ENCODE measurements at regions not wholly inside any gene's neighbourhood (a gene's known extent, or its start where the extent isn't known, plus 50 kb on each side); places are given as distances from the start of the nearest gene placed in this dataset.
A peak's percentile ranks its signal among the peaks of the same experiment; 100 is the strongest.

GRCh38 chr1:213571843-213572242 lies 415.9 kb upstream of the PROX1 start:
- H3K4me1 Mint-ChIP-seq = peaks cover 7% of the 10 kb centered on the region
- H3K4me3 Mint-ChIP-seq = no peak overlapping the region
- H3K27me3 Mint-ChIP-seq (ENCODE audit: low read depth) = peaks cover 35% of the 10 kb centered on the region
- H3K27ac Mint-ChIP-seq = no peak overlapping the region
- TF ChIP-seq, protein P1, sequence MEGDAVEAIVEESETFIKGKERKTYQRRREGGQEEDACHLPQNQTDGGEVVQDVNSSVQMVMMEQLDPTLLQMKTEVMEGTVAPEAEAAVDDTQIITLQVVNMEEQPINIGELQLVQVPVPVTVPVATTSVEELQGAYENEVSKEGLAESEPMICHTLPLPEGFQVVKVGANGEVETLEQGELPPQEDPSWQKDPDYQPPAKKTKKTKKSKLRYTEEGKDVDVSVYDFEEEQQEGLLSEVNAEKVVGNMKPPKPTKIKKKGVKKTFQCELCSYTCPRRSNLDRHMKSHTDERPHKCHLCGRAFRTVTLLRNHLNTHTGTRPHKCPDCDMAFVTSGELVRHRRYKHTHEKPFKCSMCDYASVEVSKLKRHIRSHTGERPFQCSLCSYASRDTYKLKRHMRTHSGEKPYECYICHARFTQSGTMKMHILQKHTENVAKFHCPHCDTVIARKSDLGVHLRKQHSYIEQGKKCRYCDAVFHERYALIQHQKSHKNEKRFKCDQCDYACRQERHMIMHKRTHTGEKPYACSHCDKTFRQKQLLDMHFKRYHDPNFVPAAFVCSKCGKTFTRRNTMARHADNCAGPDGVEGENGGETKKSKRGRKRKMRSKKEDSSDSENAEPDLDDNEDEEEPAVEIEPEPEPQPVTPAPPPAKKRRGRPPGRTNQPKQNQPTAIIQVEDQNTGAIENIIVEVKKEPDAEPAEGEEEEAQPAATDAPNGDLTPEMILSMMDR (IDR thresholded peaks at IDR 0.05; ENCODE audit: unreplicated experiment) = no peak
- no peak for DNase-seq (ENCODE audit: low spot score in 2 of 2, unreplicated experiment in 2 of 2)
- H3K9me3 Mint-ChIP-seq = peaks cover 10% of the 10 kb centered on the region
- no peaks in the 10 kb centered on the region for H3K36me3 Mint-ChIP-seq

DNA sequence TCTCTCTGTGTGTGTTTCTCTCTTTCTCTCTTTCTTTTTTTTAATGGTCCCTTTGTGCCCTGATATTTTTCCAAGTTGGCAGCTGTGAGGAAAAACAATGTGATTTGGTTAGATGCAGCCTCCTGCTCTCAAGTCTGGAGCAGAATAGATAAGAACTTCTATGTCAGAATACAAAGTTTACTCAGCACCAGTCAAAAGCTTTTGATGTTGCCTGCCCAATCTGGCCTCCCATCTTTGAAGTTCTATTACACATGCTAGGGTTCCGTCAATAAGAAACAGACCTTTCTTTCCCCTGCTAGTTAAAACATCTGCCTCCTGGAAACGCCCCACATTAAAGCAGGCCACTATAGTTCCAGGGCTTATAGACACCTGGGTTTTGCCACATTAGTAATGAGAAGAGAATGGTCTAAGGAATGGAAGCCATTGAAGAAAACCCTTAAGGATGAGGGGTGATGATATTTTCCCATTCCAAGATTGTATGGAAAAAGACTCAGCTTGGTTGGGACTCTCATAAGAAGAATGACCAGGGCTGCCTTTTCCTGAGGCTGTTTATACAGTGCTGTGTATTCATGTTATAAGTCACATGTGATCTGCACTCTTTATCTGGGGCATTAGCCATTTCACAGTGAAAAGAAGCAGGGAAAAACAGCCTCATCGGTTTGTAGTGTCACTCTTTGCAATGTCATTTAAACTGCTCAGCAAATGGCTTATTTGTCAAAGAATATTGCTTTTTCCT lies 414.7 kb upstream of the PROX1 start:
- Mint-ChIP-seq H3K4me1 (peaks cover 7% of the 10 kb centered on the region), H3K9me3 (peaks cover 13% of the 10 kb centered on the region), H3K27ac (peak overlapping the region; percentile 35), H3K4me3 (no peak overlapping the region), H3K36me3 (no peaks in the 10 kb centered on the region), H3K27me3 (ENCODE audit: low read depth) (peaks cover 42% of the 10 kb centered on the region)
- DNase-seq (ENCODE audit: low spot score in 2 of 2, unreplicated experiment in 2 of 2) = no peak
- TF ChIP-seq, protein P1 (IDR thresholded peaks at IDR 0.05; ENCODE audit: unreplicated experiment) = no peak

- TF ChIP-seq, protein P1 (IDR thresholded peaks at IDR 0.05; ENCODE audit: unreplicated experiment) = no peak
- H3K9me3 Mint-ChIP-seq = peaks cover 14% of the 10 kb centered on the region
- H3K27ac Mint-ChIP-seq = no peak overlapping the region
- H3K27me3 Mint-ChIP-seq (ENCODE audit: low read depth) = peaks cover 43% of the 10 kb centered on the region
- H3K36me3 Mint-ChIP-seq = no peaks in the 10 kb centered on the region
- no peak for DNase-seq (ENCODE audit: low spot score in 2 of 2, unreplicated experiment in 2 of 2)
- H3K4me3 Mint-ChIP-seq = no peak overlapping the region
- peaks cover 7% of the 10 kb centered on the region for H3K4me1 Mint-ChIP-seq
These were observed 414.1 kb upstream of the PROX1 start for GRCh38 chr1:213573648-213574009.

- Mint-ChIP-seq H3K36me3 (no peaks in the 10 kb centered on the region), H3K27me3 (ENCODE audit: low read depth) (peaks cover 63% of the 10 kb centered on the region), H3K4me1 (peaks cover 12% of the 10 kb centered on the region), H3K4me3 (no peak overlapping the region), H3K27ac (no peak overlapping the region), H3K9me3 (peaks cover 8% of the 10 kb centered on the region)
- TF ChIP-seq, protein P1 (IDR thresholded peaks at IDR 0.05; ENCODE audit: unreplicated experiment) = no peak
- no peak for DNase-seq (ENCODE audit: low spot score in 2 of 2, unreplicated experiment in 2 of 2)
These were observed 404.7 kb upstream of the PROX1 start for GRCh38 chr1:213582976-213583567.

GRCh38 chr1:213584272-213584671 lies 403.5 kb upstream of the PROX1 start:
- no peak overlapping the region for H3K4me3 Mint-ChIP-seq
- H3K9me3 Mint-ChIP-seq = peaks cover under 1% of the 10 kb centered on the region
- no peak for DNase-seq (ENCODE audit: low spot score in 2 of 2, unreplicated experiment in 2 of 2)
- peaks cover 64% of the 10 kb centered on the region for H3K27me3 Mint-ChIP-seq (ENCODE audit: low read depth)
- TF ChIP-seq, protein P1 (IDR thresholded peaks at IDR 0.05; ENCODE audit: unreplicated experiment) = no peak
- no peaks in the 10 kb centered on the region for H3K36me3 Mint-ChIP-seq
- H3K27ac Mint-ChIP-seq = no peak overlapping the region
- H3K4me1 Mint-ChIP-seq = peaks cover 12% of the 10 kb centered on the region

Measured in mesothelial cell of epicardium (in vitro differentiated cells).